AG09319 (cell line): ENCODE measurements at regions not wholly inside any gene's neighbourhood (a gene's known extent, or its start where the extent isn't known, plus 50 kb on each side); places are given as distances from the start of the nearest gene placed in this dataset.

Experiments used
- DNase-seq: peaks from one replicate; pipeline ENCODE4 v3.0.0-alpha.2; 2010; ENCODE audit warnings: low read depth; ENCODE audit errors: extremely low read depth
- CTCF ChIP-seq: IDR thresholded peaks from 2 replicates; pipeline ENCODE4 v1.5.1; 2011; ENCODE audit warnings: low read depth, mild to moderate bottlenecking, inconsistent platforms, low read length, moderate library complexity

- TF ChIP-seq CTCF: no peak
These were observed 207.9 kb upstream of the RAB6C start for GRCh38 chr2:129771418-129772189.

GRCh38 chr2:129772190-129772579 is 207.3 kb upstream of the RAB6C start:
- no peak for TF ChIP-seq CTCF
- no peak for DNase-seq

More at GRCh38 chr2:129771418-129772189, 207.9 kb upstream of the RAB6C start:
- no peak for DNase-seq

GRCh38 chr2:129775952-129776653 is 203.4 kb upstream of the RAB6C start:
- TF ChIP-seq CTCF: no peak
- DNase-seq: no peak

GRCh38 chr2:129777146-129777545 is 202.3 kb upstream of the RAB6C start:
- no peak for DNase-seq
- TF ChIP-seq CTCF: no peak

GRCh38 chr2:129777762-129778583 is 201.5 kb upstream of the RAB6C start:
- DNase-seq: no peak
- no peak for TF ChIP-seq CTCF

- no peak for DNase-seq
- no peak for TF ChIP-seq CTCF
These were observed 200.9 kb upstream of the RAB6C start for GRCh38 chr2:129778584-129778877.

GRCh38 chr2:129779783-129780182 is 199.7 kb upstream of the RAB6C start:
- DNase-seq: no peak
- TF ChIP-seq CTCF: no peak
